Bronchial epithelial cell (primary cell): ENCODE measurements at regions not wholly inside any gene's neighbourhood (a gene's known extent, or its start where the extent isn't known, plus 50 kb on each side); places are given as distances from the start of the nearest gene placed in this dataset.

Experiments
- DNase-seq: peaks from one replicate; pipeline ENCODE4 v3.0.0-alpha.2; 2010; ENCODE audit warnings: low read depth
- FAIRE-seq: peaks from 2 replicates; lab custom pipeline; 2011; peaks lifted over from hg19 to GRCh38; lab: Jason Lieb, UNC
- H3K27me3 ChIP-seq: 2 replicates; pipeline ENCODE4 v1.5.1; 2011; ENCODE audit warnings: low read length; ENCODE audit not compliant: control insufficient read depth, insufficient read depth
- H3K36me3 ChIP-seq: 2 replicates; pipeline ENCODE4 v1.5.1; 2011; ENCODE audit warnings: low read length; ENCODE audit not compliant: control insufficient read depth, insufficient read depth
- H3K4me3 ChIP-seq: 2 replicates; pipeline ENCODE4 v1.5.1; 2011; ENCODE audit warnings: mild to moderate bottlenecking, low read depth, low read length, control low read depth
- CTCF ChIP-seq: IDR thresholded peaks from 2 replicates; pipeline ENCODE4 v1.5.1; 2011; ENCODE audit warnings: mild to moderate bottlenecking, moderate library complexity, low read length, control low read depth, inconsistent platforms; ENCODE audit not compliant: insufficient read depth, severe bottlenecking

GRCh38 chr5:6043491-6044310, 334.6 kb downstream of the MED10 start:
- Histone ChIP-seq H3K4me3 (no peak overlapping the region), H3K27me3 (no peaks in the 10 kb centered on the region), H3K36me3 (no peaks in the 10 kb centered on the region)
- FAIRE-seq (no peak), DNase-seq (no peak)
- no peak for TF ChIP-seq CTCF

GRCh38 chr5:6041977-6042550, 336.3 kb downstream of the MED10 start:
- Histone ChIP-seq H3K36me3 (no peaks in the 10 kb centered on the region), H3K4me3 (no peak overlapping the region), H3K27me3 (no peaks in the 10 kb centered on the region)
- FAIRE-seq (no peak), DNase-seq (no peak)
- TF ChIP-seq CTCF: no peak

GRCh38 chr5:6039111-6039510, 339.2 kb downstream of the MED10 start:
- TF ChIP-seq CTCF: no peak
- DNase-seq (no peak), FAIRE-seq (no peak)
- no peaks in the 10 kb centered on the region for H3K27me3 ChIP-seq
- H3K4me3 ChIP-seq: no peak overlapping the region
- H3K36me3 ChIP-seq: no peaks in the 10 kb centered on the region

GRCh38 chr5:6036006-6036405, 342.3 kb downstream of the MED10 start:
- FAIRE-seq (no peak), DNase-seq (no peak)
- no peaks in the 10 kb centered on the region for H3K27me3 ChIP-seq
- H3K36me3 ChIP-seq: no peaks in the 10 kb centered on the region
- TF ChIP-seq CTCF: no peak
- no peak overlapping the region for H3K4me3 ChIP-seq

GRCh38 chr5:6029811-6030271, 348.5 kb downstream of the MED10 start:
- no peak for DNase-seq
- Histone ChIP-seq H3K27me3 (no peaks in the 10 kb centered on the region), H3K4me3 (no peak overlapping the region), H3K36me3 (no peaks in the 10 kb centered on the region)
- no peak for FAIRE-seq
- TF ChIP-seq CTCF: no peak
